ENCODE measurements at regions not wholly inside any gene's neighbourhood (a gene's known extent, or its start where the extent isn't known, plus 50 kb on each side); places are given as distances from the start of the nearest gene placed in this dataset.

- intact Hi-C loops (cut with micrococcal nuclease): no loop called here
- Histone ChIP-seq H4K20me1 (ENCODE audit: insufficient read depth) (no peaks in the 10 kb centered on the region), H3K9me2 (ENCODE audit: insufficient read depth) (no peaks in the 10 kb centered on the region), H3K4me3 (replicated peaks in 1 of 2; ENCODE audit: low read depth in 1 of 2, low read length in 2 of 2) (no peak overlapping the region), H3K9ac (ENCODE audit: low read length) (no peak overlapping the region), H2AFZ (ENCODE audit: low read depth, low read length, poor library complexity, severe bottlenecking) (no peak overlapping the region), H3K9me3 (ENCODE audit: control insufficient read depth in 1 of 2, insufficient read depth in 1 of 2, low read depth in 1 of 2, low read length in 2 of 2) (no peaks in the 10 kb centered on the region), H3K27ac (ENCODE audit: low read depth, low read length) (no peak overlapping the region), H3K4me1 (ENCODE audit: control insufficient read depth in 1 of 2, insufficient read depth in 2 of 2, low read length in 2 of 2) (no peaks in the 10 kb centered on the region), H3K79me2 (ENCODE audit: insufficient read depth, low read length) (no peaks in the 10 kb centered on the region), H3K4me2 (ENCODE audit: low read length) (no peak overlapping the region), H3K27me3 (ENCODE audit: insufficient read depth, low read length) (no peaks in the 10 kb centered on the region), H3K36me3 (ENCODE audit: control insufficient read depth in 1 of 2, insufficient read depth in 2 of 2, low read length in 2 of 2) (no peaks in the 10 kb centered on the region)
- CTCF ChIA-PET: no interaction called here
- RAD21 ChIA-PET (ENCODE audit: low non-redundant PET in 1 of 2, low total read pairs in 2 of 2, uncharacterized antibody in 2 of 2, unreplicated experiment in 2 of 2): no interaction called here
- ATAC-seq (no peak), DNase-seq (ENCODE audit: low read depth, low spot score) (no peak)
- BruUV-seq (replicated peaks): no TSS peak
- POLR2A ChIA-PET: no interaction called here
- TF ChIP-seq SIN3A (IDR thresholded peaks at IDR 0.05; ENCODE audit: low read depth) (no peak), CBX3 (IDR thresholded peaks at IDR 0.05; ENCODE audit: low read depth) (no peak), EZH2 (IDR thresholded peaks at IDR 0.05) (no peak), POLR2AphosphoS5 (IDR thresholded peaks at IDR 0.05; ENCODE audit: low read depth, low read length) (no peak), ZNF274 (IDR thresholded peaks at IDR 0.05; ENCODE audit: low read depth, low read length) (no peak), SRF (IDR thresholded peaks at IDR 0.05; ENCODE audit: low read depth) (no peak), TCF7L2 (IDR thresholded peaks at IDR 0.05; ENCODE audit: borderline replicate concordance, extremely low read depth, insufficient read depth, insufficient read length) (no peak), ATF3 (IDR thresholded peaks at IDR 0.05) (no peak), YY1 (IDR thresholded peaks at IDR 0.05; ENCODE audit: extremely low read depth, insufficient replicate concordance, low read depth, low read length) (no peak), ZBTB33 (IDR thresholded peaks at IDR 0.05; ENCODE audit: extremely low read depth, insufficient replicate concordance, low read length) (no peak)
Measured at GRCh38 chr4:134518574-134519217, 317.1 kb upstream of the PABPC4L start.

Measured in HCT116 (cell line).